Adrenal gland (tissue), 9 donors: ENCODE measurements at regions not wholly inside any gene's neighbourhood (a gene's known extent, or its start where the extent isn't known, plus 50 kb on each side); places are given as distances from the start of the nearest gene placed in this dataset.
A peak's percentile ranks its signal among the peaks of the same experiment; 100 is the strongest.

ENCODE experiments used
- DNase-seq, 7 donors: peaks; one replicate each; pipeline ENCODE4 v3.0.0-alpha.2; 2019 to 2020
- H3K27ac ChIP-seq, 5 donors: fragments of 200-600 bp; sonication (generic) in 4 of 5; 1 replicate in 3 of 5; 2 replicates in 2 of 5; pipeline versions ENCODE4 v1.5.1 to v1.8.0; 2016 to 2020; ENCODE audit warnings: mild to moderate bottlenecking in 1 of 5
- H3K27me3 ChIP-seq: fragments of 200-600 bp; 2 replicates; pipeline ENCODE4 v1.8.0; 2021
- H3K36me3 ChIP-seq, 2 donors: fragments of 200-600 bp; replicated peaks in 1 of 2; 1 replicate in 1 of 2; 2 replicates in 1 of 2; pipeline versions ENCODE4 v1.5.1 to v1.8.0; 2018 to 2022
- H3K4me1 ChIP-seq, 2 donors: fragments of 200-600 bp; replicated peaks in 1 of 2; 1 replicate in 1 of 2; 2 replicates in 1 of 2; pipeline versions ENCODE4 v1.5.1 to v1.8.0; 2018 to 2021
- H3K4me3 ChIP-seq, 4 donors: fragments of 200-600 bp; sonication (generic) in 3 of 4; one replicate each; pipeline ENCODE4 v1.5.1; 2016 to 2018
- H3K9me3 ChIP-seq, 3 donors: fragments of 200-600 bp; sonication (generic) in 1 of 3; replicated peaks in 1 of 3; 1 replicate in 2 of 3; 2 replicates in 1 of 3; pipeline versions ENCODE4 v1.5.1 to v1.8.0; 2016 to 2021
- CTCF ChIP-seq, 6 experiments: fragments of 450-650 bp in 4 of 6; fragments of 200-600 bp in 2 of 6; sonication (generic) in 1 of 6; IDR thresholded peaks; 1 replicate in 5 of 6; 2 replicates in 1 of 6; pipeline versions ENCODE4 v1.5.1 to v1.8.0; 2016 to 2021; ENCODE audit warnings: antibody characterized with exemption in 6 of 6, mild to moderate bottlenecking in 2 of 6, moderate library complexity in 1 of 6
- POLR2A ChIP-seq, 2 donors: fragments of 450-650 bp; IDR thresholded peaks; one replicate each; pipeline ENCODE4 v1.6.1; 2017; ENCODE audit warnings: antibody characterized with exemption in 2 of 2, mild to moderate bottlenecking in 2 of 2, moderate library complexity in 1 of 2
- WGBS, 4 donors: extraction: QIAGEN DNeasy Blood & Tissue Kit in 2 of 4; methylation state at CpG; one replicate each; pipeline versions ENCODE4 v1.1.5 to v1.1.7; 2013 to 2017; 5-methylcytosine and 5-hydroxymethylcytosine counted together
- intact Hi-C, 2 donors: fragments of 100-400 bp; cut with DNase I; formaldehyde crosslinking; loops; one replicate each; pipeline versions ENCODE4 v1.14.1 to v1.15.0; 2022 to 2023
- donor health status: healthy with polysubstance abuse.
- donor health status: Bipolar disorder and iron deficiency.
- donor health status: DM: yes; HTN: yes; CAD: no.
- donor health status: DM: no; HTN: no; CAD: no.
- donor health status: DM: no; HTN: no; CAD: no.

GRCh38 chr18:61748004-61748403 lies 144.8 kb downstream of the RNF152 start:
- peak in 3 of 7 donors; percentile 19 to 56 (median 25) for DNase-seq
- intact Hi-C loops = no loop called here
- Histone ChIP-seq H3K27me3 (no peaks in the 10 kb centered on the region), H3K36me3 (no peaks in the 10 kb centered on the region), H3K9me3 (no peaks in the 10 kb centered on the region), H3K4me1 (no peaks in the 10 kb centered on the region), H3K27ac (peak overlapping the region in 1 of 5 donors; percentile 44), H3K4me3 (no peak overlapping the region)
- TF ChIP-seq POLR2A (IDR thresholded peaks at IDR 0.05) (no peak), CTCF (IDR thresholded peaks at IDR 0.05) (no peak)
- 78 to 91% (median 83%) methylated on average over 10 of the region's 10 CpGs for WGBS, 4 donors

DNA sequence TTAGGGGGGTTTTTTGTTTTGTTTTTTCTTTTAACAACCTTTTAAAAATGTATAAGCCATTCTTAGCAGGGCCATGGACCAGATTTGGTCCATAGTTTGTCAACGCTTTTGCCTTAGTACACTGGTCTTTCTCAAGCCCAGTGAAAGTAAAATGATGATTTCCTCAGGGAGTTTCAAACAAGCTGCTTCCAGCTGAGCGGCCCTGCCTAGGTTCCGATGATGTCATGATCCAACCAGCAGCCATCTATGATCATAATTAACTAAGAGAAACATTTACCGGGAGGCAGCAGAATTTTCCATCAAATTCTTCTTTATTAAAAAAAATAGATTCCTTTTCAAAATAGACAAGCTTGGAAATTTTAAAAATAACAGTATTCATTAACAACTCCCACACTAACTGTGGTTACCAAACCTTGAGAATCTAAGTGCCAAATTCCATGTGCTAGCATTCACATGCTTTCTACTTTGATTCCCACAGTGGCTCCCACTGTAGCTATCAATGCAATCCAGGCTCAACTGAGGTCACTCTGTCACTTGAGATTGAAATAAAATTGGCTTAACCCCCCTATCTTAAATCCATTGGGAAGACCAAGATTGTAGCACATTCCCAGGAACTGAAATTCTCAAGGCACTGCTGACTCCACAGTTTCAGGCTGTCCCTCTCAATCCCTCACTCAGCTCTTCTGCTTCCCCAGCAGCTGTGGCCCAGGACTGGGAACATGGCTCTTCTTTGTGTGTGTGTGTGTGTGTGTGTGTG lies 148.9 kb downstream of the RNF152 start:
- TF ChIP-seq CTCF (IDR thresholded peaks at IDR 0.05) (no peak), POLR2A (IDR thresholded peaks at IDR 0.05) (no peak)
- Histone ChIP-seq H3K9me3 (no peaks in the 10 kb centered on the region), H3K27ac (peak overlapping the region in 2 of 5 donors; percentile 46 to 50), H3K36me3 (no peaks in the 10 kb centered on the region), H3K4me3 (no peak overlapping the region), H3K27me3 (no peaks in the 10 kb centered on the region), H3K4me1 (peaks cover 0 to 2% of the 10 kb centered on the region in 2 donors)
- peak in 1 of 7 donors; percentile 63 for DNase-seq
- WGBS, 4 donors = 70 to 78% (median 73%) methylated on average over 4 of the region's 4 CpGs
- intact Hi-C loops = no loop called here

- Histone ChIP-seq H3K9me3 (no peaks in the 10 kb centered on the region), H3K27me3 (no peaks in the 10 kb centered on the region), H3K36me3 (no peaks in the 10 kb centered on the region), H3K27ac (peak overlapping the region in 2 of 5 donors; percentile 46 to 68), H3K4me1 (peaks cover 0 to 13% of the 10 kb centered on the region in 2 donors), H3K4me3 (no peak overlapping the region)
- no peak for TF ChIP-seq POLR2A (IDR thresholded peaks at IDR 0.05)
- no peak for TF ChIP-seq CTCF (IDR thresholded peaks at IDR 0.05)
- 70 to 80% (median 74%) methylated on average over 4 to 8 of the region's 8 CpGs for WGBS, 4 donors
- intact Hi-C loops = no loop called here
- DNase-seq = peak in 6 of 7 donors; percentile 19 to 71 (median 34)
These were observed 150.0 kb downstream of the RNF152 start for GRCh38 chr18:61742565-61743429.

DNA sequence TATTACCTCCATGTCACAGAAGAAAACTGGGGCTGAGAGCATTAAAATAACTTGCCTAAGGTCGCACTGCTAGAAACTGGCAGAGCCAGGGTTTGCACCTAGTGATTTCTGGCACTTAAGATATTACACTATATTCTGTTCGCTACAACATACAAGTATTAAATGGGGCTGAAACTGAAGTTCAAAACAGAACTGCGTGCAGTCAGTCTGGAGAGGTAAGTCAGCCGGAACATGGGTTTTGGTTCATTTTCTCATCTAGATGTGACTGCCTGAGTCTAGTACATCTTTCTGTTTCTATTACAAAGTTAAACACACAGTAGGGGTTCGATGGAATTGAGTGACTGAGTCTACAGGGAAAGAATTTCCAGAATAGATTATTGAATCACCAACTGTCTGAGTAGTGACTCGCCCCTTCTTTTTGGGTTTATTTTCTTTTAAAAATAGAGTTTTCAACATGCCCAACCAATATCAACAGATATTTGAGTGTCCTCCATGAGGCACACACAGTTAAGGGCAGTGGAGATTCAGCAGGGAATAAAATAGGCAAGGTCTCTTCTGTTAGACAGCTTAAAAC lies 150.8 kb downstream of the RNF152 start:
- 60 to 90% (median 73%) methylated on average over 6 of the region's 6 CpGs for WGBS, 4 donors
- H3K9me3 ChIP-seq = no peaks in the 10 kb centered on the region
- H3K27ac ChIP-seq = peak overlapping the region in 2 of 5 donors; percentile 46 to 68
- intact Hi-C loops = no loop called here
- no peak for DNase-seq
- H3K4me1 ChIP-seq = peaks cover 0 to 14% of the 10 kb centered on the region in 2 donors
- no peaks in the 10 kb centered on the region for H3K36me3 ChIP-seq
- TF ChIP-seq CTCF (IDR thresholded peaks at IDR 0.05) (no peak), POLR2A (IDR thresholded peaks at IDR 0.05) (no peak)
- no peaks in the 10 kb centered on the region for H3K27me3 ChIP-seq
- no peak overlapping the region for H3K4me3 ChIP-seq
